DOHH2 (cell line): ENCODE measurements at regions not wholly inside any gene's neighbourhood (a gene's known extent, or its start where the extent isn't known, plus 50 kb on each side); places are given as distances from the start of the nearest gene placed in this dataset.

Experiments used
- CTCF ChIP-seq: fragments of 200-600 bp; sonication (generic); IDR thresholded peaks from one replicate; pipeline ENCODE4 v1.5.1; 2014; ENCODE audit warnings: antibody characterized with exemption, mild to moderate bottlenecking, low read depth, low read length; ENCODE audit not compliant: poor library complexity, severe bottlenecking
- EZH2phosphoT487 ChIP-seq: fragments of 200-600 bp; sonication (generic); IDR thresholded peaks from 2 replicates; pipeline ENCODE4 v1.6.1; 2017; ENCODE audit warnings: borderline replicate concordance, mild to moderate bottlenecking, antibody characterized with exemption, low read length, moderate library complexity, mixed read lengths

DNA sequence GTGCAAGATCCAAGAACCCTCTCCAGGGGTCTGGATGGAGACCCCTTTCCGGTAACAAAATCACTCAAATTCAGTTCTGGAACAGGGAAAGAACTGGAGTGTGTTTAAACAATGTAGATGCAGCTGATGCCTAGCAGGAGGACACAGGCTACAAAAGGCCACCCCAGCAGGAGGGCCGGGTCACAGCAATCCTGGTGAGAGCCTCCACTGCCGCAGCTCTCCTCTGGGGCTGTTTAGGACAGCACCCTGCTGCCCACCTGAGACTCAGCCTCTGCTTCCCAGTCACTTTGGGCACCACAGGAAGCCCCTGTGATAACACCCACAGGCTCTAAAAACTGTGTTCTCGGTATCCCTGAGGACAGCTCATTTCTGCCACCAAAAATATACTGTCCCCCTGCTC lies 318.7 kb upstream of the NBEA start:
- no peak for TF ChIP-seq CTCF
- TF ChIP-seq EZH2phosphoT487: no peak
